ENCODE measurements at regions not wholly inside any gene's neighbourhood (a gene's known extent, or its start where the extent isn't known, plus 50 kb on each side); places are given as distances from the start of the nearest gene placed in this dataset.

DNA sequence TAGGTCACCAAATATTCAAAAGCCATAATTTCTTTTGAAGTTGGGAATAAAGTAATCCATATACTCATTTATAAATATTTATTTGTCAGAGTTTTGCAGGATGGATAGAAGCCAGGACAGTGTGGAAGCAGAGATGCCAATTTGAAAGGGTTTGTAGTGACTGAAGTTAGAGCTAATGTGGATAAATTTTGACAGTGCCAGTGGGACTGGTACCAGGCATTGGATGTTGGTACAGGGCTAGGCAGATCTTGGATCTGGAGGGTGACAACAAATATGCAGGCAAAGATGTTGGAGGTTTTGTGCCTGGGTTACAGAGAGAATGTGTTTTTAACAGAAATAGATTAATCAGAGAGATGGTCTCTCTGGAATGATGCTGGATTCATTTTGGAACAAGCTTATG lies 135.6 kb downstream of the DMRTA1 start:
- Histone ChIP-seq H3K9ac (ENCODE audit: low read length) (no peak overlapping the region), H3K4me3 (ENCODE audit: low read length) (no peak overlapping the region), H3K27me3 (ENCODE audit: control insufficient read depth, insufficient read depth, low read length) (no peaks in the 10 kb centered on the region), H3K9me3 (ENCODE audit: control insufficient read depth, low read depth, low read length) (no peaks in the 10 kb centered on the region), H3K36me3 (ENCODE audit: control insufficient read depth, low read depth, low read length) (no peaks in the 10 kb centered on the region), H3K27ac (ENCODE audit: low read length) (no peak overlapping the region), H3K4me1 (ENCODE audit: control insufficient read depth, low read depth, low read length) (no peaks in the 10 kb centered on the region)

DNA sequence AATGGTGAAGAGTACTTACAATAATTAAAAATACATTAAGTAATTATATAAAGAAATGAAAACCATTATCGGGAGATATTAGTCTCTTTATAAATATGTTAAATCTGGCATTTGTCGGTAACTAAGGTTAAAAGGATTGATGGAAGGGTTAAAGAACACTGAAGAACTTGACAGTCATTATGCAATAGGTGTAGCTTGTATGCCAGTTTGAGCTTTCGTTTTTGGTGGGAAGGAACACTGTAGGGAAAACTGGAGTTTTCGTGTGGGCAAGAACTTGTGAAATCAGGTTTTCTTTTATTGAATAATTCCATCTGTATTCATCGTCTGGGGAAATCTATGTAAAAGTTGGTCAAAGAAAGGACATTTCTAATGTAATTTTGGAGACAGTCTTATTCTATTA lies 142.3 kb downstream of the DMRTA1 start:
- H3K4me3 ChIP-seq (ENCODE audit: low read length), result no peak overlapping the region
- H3K27me3 ChIP-seq (ENCODE audit: control insufficient read depth, insufficient read depth, low read length), result no peaks in the 10 kb centered on the region
- no peaks in the 10 kb centered on the region for H3K9me3 ChIP-seq (ENCODE audit: control insufficient read depth, low read depth, low read length)
- peaks cover 3% of the 10 kb centered on the region for H3K4me1 ChIP-seq (ENCODE audit: control insufficient read depth, low read depth, low read length)
- H3K9ac ChIP-seq (ENCODE audit: low read length), result no peak overlapping the region
- H3K36me3 ChIP-seq (ENCODE audit: control insufficient read depth, low read depth, low read length), result no peaks in the 10 kb centered on the region
- H3K27ac ChIP-seq (ENCODE audit: low read length), result no peak overlapping the region

DNA sequence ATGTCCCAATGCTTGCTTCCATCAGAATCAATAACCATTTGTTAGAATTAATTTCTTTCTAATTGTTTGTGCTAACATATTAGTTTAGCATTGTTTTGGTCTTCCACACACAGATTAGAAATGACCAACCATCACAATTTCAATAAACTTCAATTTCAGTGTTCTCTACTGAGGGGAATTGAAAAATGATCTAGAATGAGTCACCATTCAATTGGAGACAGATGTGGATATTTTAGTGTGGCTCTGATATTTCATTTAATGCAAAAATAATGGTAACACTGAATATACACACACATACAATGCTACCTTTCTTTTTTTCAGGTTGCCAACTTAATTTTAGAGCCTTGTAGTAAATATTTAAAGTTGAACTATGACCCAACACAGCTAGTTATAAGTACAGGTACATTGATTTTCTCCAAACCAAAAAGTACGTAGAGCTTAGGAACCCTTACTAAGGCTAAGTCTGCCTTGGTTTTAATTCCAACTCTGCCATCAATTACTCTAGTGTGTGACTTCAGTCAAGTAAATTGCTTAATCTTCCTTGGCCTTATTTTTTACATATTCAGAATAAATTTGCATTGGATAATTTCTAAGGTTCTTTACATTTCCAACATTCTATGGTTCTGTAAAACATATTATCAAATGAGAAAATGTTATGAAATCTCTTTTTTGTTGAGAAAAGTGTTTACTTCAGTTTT lies 143.9 kb downstream of the DMRTA1 start:
- no peak overlapping the region for H3K27ac ChIP-seq (ENCODE audit: low read length)
- no peak overlapping the region for H3K9ac ChIP-seq (ENCODE audit: low read length)
- H3K9me3 ChIP-seq (ENCODE audit: control insufficient read depth, low read depth, low read length), result no peaks in the 10 kb centered on the region
- no peaks in the 10 kb centered on the region for H3K36me3 ChIP-seq (ENCODE audit: control insufficient read depth, low read depth, low read length)
- no peaks in the 10 kb centered on the region for H3K27me3 ChIP-seq (ENCODE audit: control insufficient read depth, insufficient read depth, low read length)
- no peak overlapping the region for H3K4me3 ChIP-seq (ENCODE audit: low read length)
- peaks cover 3% of the 10 kb centered on the region for H3K4me1 ChIP-seq (ENCODE audit: control insufficient read depth, low read depth, low read length)

DNA sequence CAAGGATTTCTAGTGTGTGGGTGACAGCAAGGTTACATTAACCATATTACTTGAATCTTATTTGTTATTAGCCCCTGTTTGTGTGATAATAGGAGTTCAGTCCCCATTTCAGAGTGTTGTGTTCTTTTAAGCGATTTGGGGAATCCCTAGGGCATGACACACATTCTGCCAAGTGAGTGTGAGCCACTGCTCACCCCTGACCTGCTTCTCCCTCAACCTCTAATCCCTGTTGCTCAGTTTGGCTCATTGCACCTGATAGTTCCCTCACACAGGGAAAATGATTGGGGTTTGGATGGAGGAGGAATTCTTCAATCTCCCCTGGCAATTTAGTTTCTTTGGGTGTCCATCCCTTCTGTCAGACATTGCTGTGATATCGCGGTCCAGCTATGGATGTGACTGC lies 149.2 kb downstream of the DMRTA1 start:
- Histone ChIP-seq H3K9ac (ENCODE audit: low read length) (no peak overlapping the region), H3K4me1 (ENCODE audit: control insufficient read depth, low read depth, low read length) (peaks cover 3% of the 10 kb centered on the region), H3K36me3 (ENCODE audit: control insufficient read depth, low read depth, low read length) (no peaks in the 10 kb centered on the region), H3K27me3 (ENCODE audit: control insufficient read depth, insufficient read depth, low read length) (no peaks in the 10 kb centered on the region), H3K9me3 (ENCODE audit: control insufficient read depth, low read depth, low read length) (no peaks in the 10 kb centered on the region), H3K4me3 (ENCODE audit: low read length) (no peak overlapping the region), H3K27ac (ENCODE audit: low read length) (no peak overlapping the region)

DNA sequence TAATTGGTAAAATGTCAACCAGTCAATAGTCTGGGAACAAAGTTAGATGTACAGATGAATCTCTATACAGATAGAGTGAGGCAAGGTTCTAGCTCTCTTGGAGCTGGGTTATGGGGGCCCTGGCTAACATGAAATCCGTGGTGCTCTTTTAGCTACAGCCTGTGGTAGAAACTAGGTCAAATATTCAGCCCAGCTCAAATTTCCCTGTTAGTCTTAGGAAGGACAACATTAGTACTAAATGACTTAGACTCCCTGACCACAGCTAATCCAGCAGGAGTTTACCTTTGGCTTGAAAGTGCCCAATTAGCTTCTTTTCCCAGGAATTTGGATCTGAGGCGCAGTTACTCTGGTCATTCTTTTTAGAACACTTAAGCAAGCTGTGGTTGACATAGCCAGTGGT lies 170.5 kb downstream of the DMRTA1 start:
- H3K27ac ChIP-seq (ENCODE audit: low read length), result no peak overlapping the region
- no peak overlapping the region for H3K4me3 ChIP-seq (ENCODE audit: low read length)
- H3K9me3 ChIP-seq (ENCODE audit: control insufficient read depth, low read depth, low read length), result no peaks in the 10 kb centered on the region
- H3K9ac ChIP-seq (ENCODE audit: low read length), result no peak overlapping the region
- no peaks in the 10 kb centered on the region for H3K4me1 ChIP-seq (ENCODE audit: control insufficient read depth, low read depth, low read length)
- H3K36me3 ChIP-seq (ENCODE audit: control insufficient read depth, low read depth, low read length), result no peaks in the 10 kb centered on the region
- no peaks in the 10 kb centered on the region for H3K27me3 ChIP-seq (ENCODE audit: control insufficient read depth, insufficient read depth, low read length)

DNA sequence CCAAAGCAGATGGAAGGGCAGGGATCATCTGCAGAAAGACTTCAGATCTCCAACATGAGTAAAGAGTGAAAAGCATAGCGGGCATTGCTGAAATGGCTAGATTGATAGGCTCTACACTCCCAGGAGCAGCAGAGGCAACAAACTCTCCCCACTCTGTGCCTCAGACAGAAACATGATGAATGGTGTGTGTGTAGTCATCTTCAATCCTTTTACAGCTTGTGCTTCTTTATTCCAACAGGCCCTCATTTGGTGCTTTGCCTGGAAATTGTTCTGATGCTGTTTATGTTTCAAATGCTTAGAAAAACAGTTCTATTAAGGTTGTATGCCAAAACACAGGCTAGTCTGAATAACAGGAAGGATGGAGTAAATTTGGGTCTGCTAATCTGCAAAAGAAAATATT lies 176.2 kb downstream of the DMRTA1 start:
- Histone ChIP-seq H3K36me3 (ENCODE audit: control insufficient read depth, low read depth, low read length) (no peaks in the 10 kb centered on the region), H3K27ac (ENCODE audit: low read length) (no peak overlapping the region), H3K4me1 (ENCODE audit: control insufficient read depth, low read depth, low read length) (peaks cover 11% of the 10 kb centered on the region), H3K9ac (ENCODE audit: low read length) (no peak overlapping the region), H3K9me3 (ENCODE audit: control insufficient read depth, low read depth, low read length) (no peaks in the 10 kb centered on the region), H3K27me3 (ENCODE audit: control insufficient read depth, insufficient read depth, low read length) (no peaks in the 10 kb centered on the region), H3K4me3 (ENCODE audit: low read length) (no peak overlapping the region)

DNA sequence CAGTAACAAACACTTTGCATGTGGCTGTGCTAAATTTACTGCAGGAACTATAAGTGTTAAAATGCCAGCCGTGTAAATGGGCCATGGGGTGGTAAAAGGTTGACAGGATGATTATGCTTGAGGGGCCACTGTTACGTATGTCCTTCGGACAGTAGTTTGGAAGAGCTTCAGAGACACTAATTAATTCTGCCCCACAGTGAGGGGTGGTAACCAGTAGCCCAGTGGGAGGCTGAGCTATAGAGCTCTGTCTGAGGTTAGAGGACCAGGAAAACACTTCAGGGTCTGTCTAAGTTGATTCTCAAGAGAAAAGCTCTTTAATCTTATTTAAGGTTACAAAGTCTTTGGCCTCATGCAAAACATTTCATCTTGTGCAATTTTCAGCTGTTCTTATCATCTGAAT lies 176.6 kb downstream of the DMRTA1 start:
- H3K27ac ChIP-seq (ENCODE audit: low read length), result no peak overlapping the region
- no peaks in the 10 kb centered on the region for H3K27me3 ChIP-seq (ENCODE audit: control insufficient read depth, insufficient read depth, low read length)
- H3K4me3 ChIP-seq (ENCODE audit: low read length), result no peak overlapping the region
- H3K36me3 ChIP-seq (ENCODE audit: control insufficient read depth, low read depth, low read length), result no peaks in the 10 kb centered on the region
- H3K9ac ChIP-seq (ENCODE audit: low read length), result no peak overlapping the region
- H3K4me1 ChIP-seq (ENCODE audit: control insufficient read depth, low read depth, low read length), result peaks cover 11% of the 10 kb centered on the region
- H3K9me3 ChIP-seq (ENCODE audit: control insufficient read depth, low read depth, low read length), result no peaks in the 10 kb centered on the region

DNA sequence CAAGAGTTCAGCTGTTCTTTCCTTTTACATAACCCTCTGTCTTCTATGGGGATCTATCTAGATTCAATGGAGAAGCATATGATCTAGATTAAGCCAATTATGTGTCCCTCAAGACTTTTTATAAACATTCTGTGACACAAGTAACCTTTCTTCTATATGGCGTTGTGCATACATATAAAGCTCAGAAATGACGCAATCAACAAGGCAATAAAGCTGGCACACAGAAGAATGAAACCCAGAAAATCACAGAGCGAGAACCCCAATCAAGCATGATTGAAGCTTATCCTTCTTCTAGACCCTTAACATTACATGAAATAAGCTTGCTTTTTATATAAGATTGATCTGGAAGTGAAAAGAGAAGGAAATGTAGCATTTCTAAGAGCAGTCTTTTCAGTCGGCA lies 178.9 kb downstream of the DMRTA1 start:
- no peaks in the 10 kb centered on the region for H3K36me3 ChIP-seq (ENCODE audit: control insufficient read depth, low read depth, low read length)
- H3K4me1 ChIP-seq (ENCODE audit: control insufficient read depth, low read depth, low read length), result peaks cover 17% of the 10 kb centered on the region
- no peak overlapping the region for H3K4me3 ChIP-seq (ENCODE audit: low read length)
- H3K9me3 ChIP-seq (ENCODE audit: control insufficient read depth, low read depth, low read length), result no peaks in the 10 kb centered on the region
- H3K9ac ChIP-seq (ENCODE audit: low read length), result no peak overlapping the region
- no peak overlapping the region for H3K27ac ChIP-seq (ENCODE audit: low read length)
- no peaks in the 10 kb centered on the region for H3K27me3 ChIP-seq (ENCODE audit: control insufficient read depth, insufficient read depth, low read length)

DNA sequence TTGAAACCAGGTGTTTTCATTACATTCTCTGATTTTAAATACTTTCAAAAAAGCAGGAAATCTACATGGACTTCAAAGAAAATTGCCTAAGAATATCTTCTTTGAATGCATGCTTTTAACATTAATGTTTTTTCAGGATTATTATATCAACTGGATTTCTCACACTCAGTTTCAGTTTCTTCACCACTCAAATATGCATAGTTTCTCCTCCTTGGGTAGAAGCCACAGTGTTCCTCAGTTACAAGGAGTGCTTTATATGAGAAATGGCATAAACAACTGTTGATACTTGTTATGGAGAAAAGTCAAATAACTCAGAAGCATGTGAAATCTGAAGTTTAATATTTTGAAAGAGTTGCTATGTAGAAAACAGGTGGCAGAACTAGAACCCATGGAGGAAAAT lies 196.9 kb downstream of the DMRTA1 start:
- Histone ChIP-seq H3K4me3 (ENCODE audit: low read length) (no peak overlapping the region), H3K27me3 (ENCODE audit: control insufficient read depth, insufficient read depth, low read length) (no peaks in the 10 kb centered on the region), H3K9me3 (ENCODE audit: control insufficient read depth, low read depth, low read length) (no peaks in the 10 kb centered on the region), H3K4me1 (ENCODE audit: control insufficient read depth, low read depth, low read length) (no peaks in the 10 kb centered on the region), H3K36me3 (ENCODE audit: control insufficient read depth, low read depth, low read length) (no peaks in the 10 kb centered on the region), H3K27ac (ENCODE audit: low read length) (no peak overlapping the region), H3K9ac (ENCODE audit: low read length) (no peak overlapping the region)

DNA sequence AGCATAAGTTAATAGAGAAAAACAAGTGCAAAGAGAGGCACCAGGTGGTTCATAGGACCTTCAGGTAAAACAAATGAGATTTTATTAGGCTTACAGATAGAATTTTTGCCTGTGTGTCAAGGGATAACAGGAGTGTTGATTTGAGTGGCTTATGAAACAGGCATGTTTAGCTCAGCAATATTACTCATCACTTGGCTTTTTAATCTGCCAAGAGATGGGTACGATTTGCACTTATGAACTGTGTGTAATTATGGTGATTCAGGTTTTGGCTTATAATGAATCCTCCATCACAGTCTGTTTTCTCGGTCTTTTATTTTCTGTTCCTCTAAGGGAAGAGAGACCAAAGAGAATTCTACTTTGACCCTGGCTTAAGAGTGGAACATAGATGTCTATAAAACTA lies 199.3 kb downstream of the DMRTA1 start:
- H3K36me3 ChIP-seq (ENCODE audit: control insufficient read depth, low read depth, low read length), result no peaks in the 10 kb centered on the region
- no peak overlapping the region for H3K4me3 ChIP-seq (ENCODE audit: low read length)
- H3K4me1 ChIP-seq (ENCODE audit: control insufficient read depth, low read depth, low read length), result no peaks in the 10 kb centered on the region
- H3K27ac ChIP-seq (ENCODE audit: low read length), result no peak overlapping the region
- no peak overlapping the region for H3K9ac ChIP-seq (ENCODE audit: low read length)
- H3K9me3 ChIP-seq (ENCODE audit: control insufficient read depth, low read depth, low read length), result no peaks in the 10 kb centered on the region
- H3K27me3 ChIP-seq (ENCODE audit: control insufficient read depth, insufficient read depth, low read length), result no peaks in the 10 kb centered on the region

DNA sequence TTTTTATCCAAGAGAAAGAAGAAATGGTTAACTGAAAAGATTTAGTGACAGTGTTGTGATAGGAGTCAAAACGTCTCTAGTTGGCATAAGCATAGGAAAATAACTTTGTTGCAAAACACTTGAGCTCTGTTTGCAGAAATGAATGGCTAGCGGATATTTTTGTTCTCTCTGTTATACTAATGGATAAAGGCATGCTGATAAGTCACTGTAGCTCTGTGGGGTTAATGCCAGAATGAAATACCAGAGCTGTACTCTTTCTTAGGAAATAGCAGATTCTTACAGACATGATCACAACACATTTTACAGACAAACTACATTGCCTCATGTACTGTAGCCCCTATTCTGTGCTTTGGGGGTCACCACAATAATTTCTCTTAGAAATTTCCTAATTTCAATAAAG lies 202.8 kb downstream of the DMRTA1 start:
- no peaks in the 10 kb centered on the region for H3K9me3 ChIP-seq (ENCODE audit: control insufficient read depth, low read depth, low read length)
- H3K4me3 ChIP-seq (ENCODE audit: low read length), result no peak overlapping the region
- H3K36me3 ChIP-seq (ENCODE audit: control insufficient read depth, low read depth, low read length), result no peaks in the 10 kb centered on the region
- H3K9ac ChIP-seq (ENCODE audit: low read length), result no peak overlapping the region
- no peaks in the 10 kb centered on the region for H3K4me1 ChIP-seq (ENCODE audit: control insufficient read depth, low read depth, low read length)
- no peak overlapping the region for H3K27ac ChIP-seq (ENCODE audit: low read length)
- no peaks in the 10 kb centered on the region for H3K27me3 ChIP-seq (ENCODE audit: control insufficient read depth, insufficient read depth, low read length)

DNA sequence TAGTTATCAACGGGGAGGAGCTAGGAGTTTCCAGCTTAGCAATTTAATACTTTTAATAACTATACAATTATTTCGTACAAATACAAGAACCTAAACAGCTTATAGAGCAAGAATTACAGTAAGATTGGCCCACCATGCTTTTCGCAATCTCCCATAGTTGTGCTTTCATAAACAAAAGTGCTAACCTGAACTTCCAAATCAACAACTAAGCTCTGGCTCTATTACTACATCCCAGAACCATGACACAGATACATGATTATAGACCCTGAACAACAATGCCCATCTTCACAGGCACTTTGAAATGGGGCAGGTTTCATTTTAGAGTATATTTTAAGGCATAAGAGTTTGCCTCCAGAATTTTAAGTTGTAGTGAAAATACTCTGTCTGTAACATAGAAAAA lies 203.5 kb downstream of the DMRTA1 start:
- Histone ChIP-seq H3K27ac (ENCODE audit: low read length) (no peak overlapping the region), H3K9ac (ENCODE audit: low read length) (no peak overlapping the region)

More for the DNA sequence above, 203.5 kb downstream of the DMRTA1 start:
- no peak overlapping the region for H3K4me3 ChIP-seq (ENCODE audit: low read length)
- H3K27me3 ChIP-seq (ENCODE audit: control insufficient read depth, insufficient read depth, low read length), result no peaks in the 10 kb centered on the region
- H3K9me3 ChIP-seq (ENCODE audit: control insufficient read depth, low read depth, low read length), result no peaks in the 10 kb centered on the region
- no peaks in the 10 kb centered on the region for H3K4me1 ChIP-seq (ENCODE audit: control insufficient read depth, low read depth, low read length)
- H3K36me3 ChIP-seq (ENCODE audit: control insufficient read depth, low read depth, low read length), result no peaks in the 10 kb centered on the region
